Pons (tissue), 1 donor: ENCODE measurements at regions not wholly inside any gene's neighbourhood (a gene's known extent, or its start where the extent isn't known, plus 50 kb on each side); places are given as distances from the start of the nearest gene placed in this dataset.

ENCODE experiments used
- DNase-seq: peaks from one replicate; pipeline ENCODE4 v3.0.0-alpha.2; 2016; ENCODE audit warnings: low spot score

- DNase-seq, result no peak
Measured at GRCh38 chr1:201610858-201611257, 71.9 kb downstream of the NAV1 start.

- DNase-seq, result no peak
Measured at GRCh38 chr1:201612645-201613044, 73.7 kb downstream of the NAV1 start.

- no peak for DNase-seq
Measured at GRCh38 chr1:201614262-201615015, 75.5 kb downstream of the NAV1 start.

GRCh38 chr1:201617157-201617556 lies 78.2 kb downstream of the NAV1 start:
- no peak for DNase-seq

- DNase-seq, result no peak
Measured at GRCh38 chr1:201618389-201618788, 79.5 kb downstream of the NAV1 start.

- no peak for DNase-seq
Measured at GRCh38 chr1:201618905-201619304, 80.0 kb downstream of the NAV1 start.

GRCh38 chr1:201619513-201619912 lies 80.6 kb downstream of the NAV1 start:
- no peak for DNase-seq

- no peak for DNase-seq
Measured at GRCh38 chr1:201622353-201622752, 83.4 kb downstream of the NAV1 start.

- no peak for DNase-seq
Measured at GRCh38 chr1:201622824-201623223, 83.9 kb downstream of the NAV1 start.

- no peak for DNase-seq
Measured at GRCh38 chr1:201624741-201625225, 85.9 kb downstream of the NAV1 start.

- DNase-seq, result no peak
Measured at GRCh38 chr1:201625226-201625761, 86.4 kb downstream of the NAV1 start.

- no peak for DNase-seq
Measured at GRCh38 chr1:201625851-201626251, 86.9 kb downstream of the NAV1 start.

GRCh38 chr1:201626629-201627275 lies 87.8 kb downstream of the NAV1 start:
- no peak for DNase-seq

- DNase-seq, result no peak
Measured at GRCh38 chr1:201628490-201628889, 89.6 kb downstream of the NAV1 start.

- DNase-seq, result no peak
Measured at GRCh38 chr1:201630582-201630981, 91.7 kb downstream of the NAV1 start.

- DNase-seq, result no peak
Measured at GRCh38 chr1:201631037-201631436, 92.1 kb downstream of the NAV1 start.

- DNase-seq, result no peak
Measured at GRCh38 chr1:201632364-201632952, 93.5 kb downstream of the NAV1 start.

- no peak for DNase-seq
Measured at GRCh38 chr1:201633297-201633696, 94.4 kb downstream of the NAV1 start.

- no peak for DNase-seq
Measured at GRCh38 chr1:201633811-201634210, 94.9 kb downstream of the NAV1 start.

GRCh38 chr1:201634261-201634660 lies 95.3 kb downstream of the NAV1 start:
- DNase-seq, result no peak

- DNase-seq, result no peak
Measured at GRCh38 chr1:201636097-201636496, 97.2 kb downstream of the NAV1 start.

- DNase-seq, result no peak
Measured at GRCh38 chr1:201636510-201636971, 97.6 kb downstream of the NAV1 start.
